HS-27A (cell line): ENCODE measurements at regions not wholly inside any gene's neighbourhood (a gene's known extent, or its start where the extent isn't known, plus 50 kb on each side); places are given as distances from the start of the nearest gene placed in this dataset.
"Not testable (repeated sequence)": the region's sequence is repeated elsewhere in the genome, so short reads cannot be mapped to it uniquely, and the experiment has no call there.

Experiments used
- DNase-seq: peaks from one replicate; pipeline ENCODE4 v3.0.0-alpha.2; 2012; ENCODE audit warnings: low read depth, missing footprints

DNA sequence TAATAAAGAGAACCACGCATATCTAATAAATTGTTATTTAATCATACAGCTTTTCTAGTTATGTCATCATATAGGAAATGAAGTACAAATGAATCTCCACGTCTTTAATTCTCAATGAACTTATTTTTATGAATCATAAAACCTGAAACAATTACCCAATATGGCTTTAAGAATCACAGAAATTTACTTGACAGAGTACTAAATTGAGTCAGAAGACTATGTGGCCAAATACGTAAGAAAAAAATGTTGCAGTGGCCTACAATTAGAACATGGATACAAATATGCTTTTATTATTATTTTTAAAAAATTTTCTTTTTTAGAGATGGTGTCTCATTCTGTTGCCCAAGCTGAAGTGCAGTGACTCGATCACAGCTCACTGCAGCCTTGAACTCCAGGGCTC lies 584.7 kb upstream of the SLC35B3 start:
- DNase-seq = no peak

DNA sequence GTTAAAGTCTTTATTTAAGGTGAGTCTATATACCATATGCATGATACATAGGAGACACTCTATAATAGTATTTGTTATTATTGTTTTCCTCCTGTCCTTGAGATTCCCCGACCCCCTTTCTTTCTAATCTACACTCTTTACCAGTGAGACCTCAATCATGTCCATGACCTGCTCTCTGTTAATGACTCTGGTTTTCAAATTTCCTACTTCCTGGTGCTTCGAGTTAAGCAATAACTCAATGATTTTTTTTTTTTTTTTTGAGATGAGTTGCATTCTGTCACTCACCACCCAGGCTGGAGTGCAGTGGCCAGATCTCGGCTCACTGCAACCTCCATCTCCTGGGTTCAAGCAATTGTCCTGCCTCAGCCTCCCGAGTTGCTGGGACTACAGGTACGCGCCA lies 574.6 kb upstream of the SLC35B3 start:
- no peak for DNase-seq

DNA sequence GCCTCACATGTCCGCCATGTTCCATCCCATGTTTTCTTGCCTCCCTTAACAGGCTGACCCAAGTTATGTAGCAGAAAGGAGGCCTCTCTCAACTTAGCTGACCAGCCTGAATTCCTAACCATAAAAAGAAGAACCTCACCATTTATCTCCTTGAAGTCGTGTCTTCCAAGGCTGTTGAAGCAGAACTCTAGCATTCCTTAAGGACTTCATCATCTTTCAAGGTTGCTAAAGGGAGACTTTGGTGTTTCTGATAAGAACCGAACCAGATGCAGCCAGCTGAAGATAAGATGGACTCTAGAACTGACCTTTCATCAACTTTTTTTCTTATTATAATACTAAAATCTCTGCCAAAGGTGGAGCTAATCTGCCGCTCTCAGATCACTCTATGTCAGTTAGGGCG lies 571.7 kb upstream of the SLC35B3 start:
- DNase-seq = no peak

DNA sequence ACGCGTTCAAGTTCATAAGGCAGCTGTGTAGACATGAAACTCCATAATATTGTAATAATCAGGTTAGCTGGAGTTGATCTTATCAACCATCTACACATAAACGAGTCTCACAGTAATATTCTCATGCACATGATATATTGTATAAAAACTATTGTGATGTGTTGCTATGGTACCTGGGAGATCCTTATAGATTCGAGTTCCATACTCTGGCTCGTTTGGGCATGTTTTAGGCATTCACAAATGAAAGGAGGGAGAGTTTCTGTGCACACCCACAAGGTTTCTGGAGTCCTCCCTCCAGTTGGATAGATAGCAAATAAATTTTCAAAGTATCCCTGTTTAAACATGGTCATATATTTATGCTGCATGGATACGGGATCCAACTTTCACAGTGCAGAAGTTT lies 567.5 kb upstream of the SLC35B3 start:
- no peak for DNase-seq

DNA sequence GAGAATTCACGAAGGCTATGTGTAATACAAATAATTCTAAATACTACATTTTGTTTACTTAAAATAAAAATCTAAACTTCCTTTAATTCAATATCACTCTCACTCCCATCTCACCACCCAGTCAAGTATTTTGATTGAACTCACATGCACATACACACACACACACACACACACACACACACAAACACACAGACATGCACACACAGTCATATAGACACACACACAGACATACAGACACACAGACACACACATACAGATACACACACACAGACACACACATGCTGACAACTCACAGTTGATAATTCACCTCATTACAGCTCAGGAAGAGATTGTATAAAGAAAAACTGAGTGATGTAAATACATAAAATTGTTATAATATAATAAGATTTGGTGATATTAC lies 559.8 kb upstream of the SLC35B3 start:
- DNase-seq = no peak

DNA sequence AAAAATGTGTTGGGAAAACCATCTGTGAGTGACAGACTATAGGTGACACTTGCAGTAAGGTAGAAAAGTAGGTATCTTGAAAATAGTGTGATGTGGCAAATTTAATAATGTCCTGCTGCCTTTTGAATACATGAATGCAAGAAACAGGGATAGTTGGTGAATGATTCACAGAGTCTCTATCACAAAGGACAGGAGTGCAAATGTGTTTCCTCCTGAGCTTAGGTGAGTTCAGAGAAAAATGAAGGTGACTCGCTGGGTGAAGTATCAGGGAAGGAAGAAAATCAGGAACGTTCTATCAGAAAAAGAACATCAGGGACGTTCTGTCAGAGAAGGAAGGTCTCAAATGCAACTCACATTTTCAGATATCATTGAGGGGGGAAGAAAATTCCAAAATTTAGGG lies 557.8 kb upstream of the SLC35B3 start:
- no peak for DNase-seq

DNA sequence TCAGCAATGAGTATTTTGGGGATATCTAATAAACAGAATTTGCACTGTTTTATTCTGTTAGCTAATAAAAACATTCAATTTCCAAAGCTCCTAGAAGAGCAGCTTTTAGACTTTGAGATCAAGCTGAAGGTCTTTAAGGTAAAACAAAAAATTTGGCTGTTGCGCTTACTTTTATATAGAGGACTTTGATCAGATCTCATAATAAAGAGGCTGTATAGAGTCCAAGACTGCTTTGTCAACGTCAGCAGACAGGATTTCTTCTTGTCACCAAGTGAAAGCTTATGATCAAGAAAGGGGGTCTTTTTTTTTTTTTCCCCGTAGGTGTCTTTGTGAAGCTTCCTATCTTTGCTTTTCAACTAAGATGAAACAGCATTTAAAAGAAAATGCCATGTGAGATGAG lies 556.5 kb upstream of the SLC35B3 start:
- no peak for DNase-seq

DNA sequence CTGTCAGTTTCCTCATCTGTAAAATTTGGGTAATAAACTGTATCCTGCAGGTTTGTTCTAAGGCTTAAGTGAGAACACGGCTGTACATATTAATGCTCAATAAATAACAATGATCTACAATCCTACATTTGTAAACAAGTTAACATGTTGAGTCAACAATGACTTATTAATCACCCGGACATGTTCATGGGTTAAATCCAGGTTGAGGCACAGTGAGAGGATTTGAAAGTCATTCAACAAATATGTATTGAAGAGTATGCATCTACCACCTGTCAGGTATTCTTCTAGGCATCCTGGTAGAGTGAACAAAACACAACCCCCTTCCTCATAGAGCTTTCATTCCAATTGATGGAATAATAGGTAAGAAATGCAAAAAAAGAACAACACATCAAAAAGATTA lies 554.7 kb upstream of the SLC35B3 start:
- DNase-seq = no peak

DNA sequence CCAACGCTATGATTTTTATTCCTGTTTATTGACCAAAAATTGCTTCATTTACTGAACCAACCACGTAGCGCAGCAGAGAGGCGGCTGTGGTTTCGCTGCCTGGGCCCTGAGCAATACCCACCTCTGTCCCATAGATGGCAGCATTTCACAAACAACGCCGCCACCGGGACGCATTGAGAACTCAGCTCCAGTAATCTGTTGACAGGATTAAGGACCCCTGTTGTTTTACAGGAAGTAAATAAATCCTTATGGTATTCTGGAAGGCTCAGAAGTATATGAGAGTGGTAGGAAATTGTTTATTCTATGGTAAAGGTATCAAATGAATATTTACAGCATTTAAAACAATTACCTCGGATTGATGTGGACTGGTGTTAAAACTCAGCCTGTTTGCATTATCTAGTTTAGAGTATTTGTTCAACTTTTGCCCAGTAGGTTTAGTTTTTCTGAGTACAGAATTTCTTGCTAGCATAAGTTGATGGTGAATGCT lies 547.9 kb upstream of the SLC35B3 start:
- DNase-seq = peak; percentile 20

DNA sequence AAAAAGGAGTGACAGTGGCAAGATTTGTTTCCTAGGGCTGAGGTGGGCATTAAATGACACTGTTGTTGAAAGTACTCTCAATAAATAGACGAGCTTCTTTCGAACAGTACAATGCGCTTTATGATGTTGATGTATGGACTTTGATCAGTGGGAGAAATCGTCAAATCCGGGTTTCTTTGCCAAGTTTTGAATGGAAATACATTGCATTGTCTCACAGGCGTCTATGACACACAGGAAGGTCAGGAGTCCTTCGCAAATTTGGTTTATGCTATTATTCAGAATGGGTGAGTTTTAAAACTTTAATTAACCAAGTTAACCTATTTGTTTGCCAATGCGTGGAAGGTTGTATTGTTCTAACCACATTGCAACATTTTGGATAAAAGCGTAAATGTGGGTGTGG lies 547.3 kb upstream of the SLC35B3 start:
- DNase-seq = no peak

DNA sequence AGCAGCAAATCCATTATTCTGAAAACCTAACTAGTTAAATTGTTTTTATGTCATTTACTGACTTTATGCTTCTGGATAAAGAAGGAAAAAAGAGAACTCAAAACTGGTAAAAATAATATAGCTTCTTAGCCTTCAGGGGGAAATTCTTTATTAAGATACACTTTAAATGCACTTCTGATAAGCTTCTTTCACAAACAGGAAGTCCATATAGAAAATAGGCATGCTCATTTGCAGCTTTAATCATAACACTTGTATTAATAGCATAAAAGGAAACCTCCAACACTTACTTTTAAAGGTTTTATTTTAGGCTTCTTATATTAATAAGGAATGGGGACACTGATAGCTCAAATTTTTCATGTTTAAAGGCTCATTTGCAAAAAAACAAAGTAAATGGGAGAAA lies 538.0 kb upstream of the SLC35B3 start:
- DNase-seq = no peak

DNA sequence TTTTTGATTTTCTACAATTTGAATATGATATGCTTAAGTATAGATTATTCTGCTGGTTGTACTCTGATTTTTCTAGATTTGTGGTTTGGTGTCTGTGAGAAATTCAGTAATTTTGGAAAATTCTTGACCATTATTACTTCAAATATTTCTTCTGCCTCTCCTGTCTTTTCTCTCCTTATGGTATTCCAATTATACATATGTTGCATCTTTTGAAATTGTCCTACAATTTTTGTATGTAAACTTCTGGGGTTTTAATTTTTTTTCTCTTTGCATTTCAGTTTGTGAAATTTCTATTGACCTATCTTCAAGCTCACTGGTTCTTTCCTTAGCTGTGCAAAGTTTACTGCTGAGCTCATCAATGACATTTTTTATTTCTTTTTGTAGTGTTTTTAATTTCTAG lies 534.4 kb upstream of the SLC35B3 start:
- DNase-seq = no peak

DNA sequence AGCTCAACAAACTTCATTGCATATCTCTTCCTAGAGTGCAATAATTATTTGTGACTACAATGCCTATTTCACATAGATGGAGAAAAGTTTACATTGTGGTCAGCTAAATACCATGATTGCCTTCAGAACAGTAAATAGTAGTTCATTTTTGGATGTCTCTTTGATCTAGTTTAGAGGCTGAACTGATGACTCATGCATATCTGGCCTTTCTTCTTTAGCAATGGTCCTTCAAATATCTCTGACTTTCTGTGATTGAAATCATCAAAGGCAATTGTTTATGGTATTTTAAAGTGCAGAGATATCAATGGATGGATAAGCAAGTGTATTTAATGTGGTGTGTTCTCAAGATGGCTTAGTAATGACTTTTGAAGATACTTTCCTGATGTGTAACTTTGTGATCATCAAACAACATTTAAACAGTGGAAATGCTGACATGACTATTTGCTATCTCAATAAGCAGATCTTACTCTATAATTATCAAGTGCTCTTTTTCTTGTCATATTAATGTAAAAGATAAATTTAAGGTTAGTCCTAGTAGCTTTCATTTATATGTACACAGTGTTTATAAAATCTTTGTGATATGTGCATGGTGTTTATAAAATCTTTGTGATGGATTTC lies 523.7 kb upstream of the SLC35B3 start:
- no peak for DNase-seq

DNA sequence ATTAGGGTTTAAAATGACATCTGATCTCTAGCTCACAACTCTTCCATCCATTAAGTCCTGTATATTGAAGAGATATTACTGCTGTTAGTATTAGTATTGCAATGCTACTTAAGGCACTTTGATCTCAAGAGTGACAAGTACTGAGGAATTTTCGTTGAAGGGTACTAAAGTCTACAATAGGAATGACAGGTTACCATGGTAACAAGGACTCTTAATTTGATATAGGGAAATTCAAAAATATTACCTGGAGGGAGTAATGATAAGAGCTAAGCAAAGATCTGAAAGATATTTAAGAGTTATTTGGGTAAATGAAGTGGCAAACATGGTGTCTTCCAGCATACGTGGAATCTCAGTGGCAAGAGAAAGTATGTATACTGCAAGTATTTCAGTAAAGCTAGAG lies 518.0 kb upstream of the SLC35B3 start:
- DNase-seq = no peak

DNA sequence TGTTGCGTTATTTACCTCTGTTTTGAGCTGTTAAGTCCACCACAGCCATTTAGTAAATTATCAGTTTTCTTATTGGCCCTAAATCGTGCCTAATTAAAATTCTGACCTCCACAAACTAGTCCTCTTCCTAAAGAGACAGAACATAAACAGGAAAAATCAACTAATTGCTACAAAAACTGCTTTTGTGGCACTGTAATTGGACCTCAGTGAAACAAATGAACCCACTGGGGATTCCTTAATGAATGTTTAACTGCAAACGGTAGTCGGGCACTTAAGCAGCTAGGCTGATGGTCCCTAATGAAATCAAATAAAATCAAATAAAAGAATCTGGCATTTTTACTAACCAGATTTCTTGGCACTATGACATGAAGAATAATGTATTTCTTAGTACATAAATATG lies 513.4 kb upstream of the SLC35B3 start:
- DNase-seq = no peak

DNA sequence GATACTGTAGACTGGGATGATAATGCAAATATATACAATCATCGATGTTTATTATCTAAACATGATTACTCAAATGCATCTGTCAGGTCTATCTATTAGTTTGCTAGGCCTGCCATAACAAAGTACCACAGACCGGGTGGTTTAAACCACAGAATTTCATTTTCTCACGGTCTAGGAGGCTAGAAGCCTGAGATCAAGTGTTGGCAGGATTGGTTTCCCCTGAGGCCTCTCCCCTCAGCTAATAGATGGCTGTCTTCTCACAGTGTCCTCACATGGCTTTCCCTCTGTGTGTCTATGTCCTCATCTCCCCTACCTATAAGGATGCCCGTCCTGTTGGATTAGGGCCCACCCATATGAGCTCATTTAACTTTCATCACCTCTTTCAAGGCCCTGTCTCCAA lies 512.6 kb upstream of the SLC35B3 start:
- DNase-seq = no peak

DNA sequence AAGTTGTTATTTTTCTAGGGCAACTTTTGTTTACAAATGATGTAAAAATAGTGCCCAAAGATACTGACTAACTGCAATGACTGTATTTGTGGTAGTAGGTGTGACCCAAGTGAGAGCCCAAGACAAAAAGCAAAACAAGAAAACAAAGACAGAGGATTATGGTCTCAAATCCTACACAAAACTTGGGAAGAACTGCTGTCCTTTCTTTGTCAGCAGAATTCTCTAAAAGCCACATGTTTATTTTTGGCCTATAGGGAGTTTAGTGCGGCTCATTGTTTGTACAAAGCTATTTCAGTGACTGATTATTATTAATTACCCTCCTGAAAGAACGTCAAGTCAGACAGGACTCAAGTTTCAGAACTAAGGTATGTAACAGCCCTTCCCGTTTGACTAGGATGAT lies 509.2 kb upstream of the SLC35B3 start:
- no peak for DNase-seq

DNA sequence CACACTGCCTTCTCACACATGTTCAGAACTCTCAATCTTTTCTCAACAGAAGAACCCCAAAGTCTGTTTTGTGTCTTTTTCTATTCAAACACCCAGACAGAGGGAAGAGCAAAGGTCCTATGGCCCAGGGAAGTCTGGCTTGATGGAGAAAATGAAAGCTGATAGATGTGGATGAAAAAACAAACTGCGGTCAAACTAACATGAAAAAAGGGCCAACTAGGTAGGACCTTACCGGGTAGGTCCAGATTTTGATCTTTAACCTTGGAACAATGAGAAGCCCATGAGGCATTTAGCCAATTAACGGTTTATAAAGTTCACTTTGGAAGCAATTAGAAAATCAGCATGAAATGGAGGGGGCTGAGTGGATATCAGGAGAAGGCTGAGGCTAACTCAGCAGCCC lies 507.7 kb upstream of the SLC35B3 start:
- no peak for DNase-seq

DNA sequence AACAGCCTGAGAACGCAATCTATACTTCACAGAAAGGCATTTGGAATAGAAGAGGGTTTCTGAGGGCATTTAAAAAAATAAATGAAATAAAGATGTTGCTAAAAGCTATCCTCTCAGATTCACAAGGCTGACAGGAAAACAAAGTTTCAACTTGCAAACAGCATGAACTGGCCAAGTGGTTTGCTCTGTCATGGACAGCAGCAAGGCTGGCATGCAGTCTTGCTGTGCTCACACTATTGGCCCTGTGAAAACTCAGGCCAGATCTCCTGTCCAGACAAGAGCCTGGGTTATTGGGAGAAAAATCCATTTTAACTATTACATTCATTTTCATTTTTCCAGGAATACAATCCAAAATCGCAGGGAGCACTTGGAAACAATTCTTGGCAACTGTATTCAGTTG lies 506.2 kb upstream of the SLC35B3 start:
- no peak for DNase-seq

DNA sequence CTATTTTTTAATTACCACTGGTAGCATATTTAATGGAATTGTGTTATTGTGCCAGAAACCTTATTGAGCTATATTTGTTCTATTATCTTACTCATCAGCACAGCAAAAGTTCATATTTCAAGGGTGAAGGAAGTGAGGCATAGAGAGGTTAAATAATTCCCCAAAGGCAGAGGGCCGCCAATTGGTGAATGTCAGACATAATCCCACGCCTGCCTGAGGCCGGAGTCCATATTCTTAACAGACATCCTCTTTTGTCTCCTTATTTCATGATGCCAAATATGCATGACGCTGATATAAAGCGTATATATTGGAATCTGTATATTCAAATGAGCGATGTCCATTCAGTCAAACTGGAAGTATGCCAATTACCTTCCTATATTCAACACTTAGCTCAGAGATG lies 505.0 kb upstream of the SLC35B3 start:
- no peak for DNase-seq

DNA sequence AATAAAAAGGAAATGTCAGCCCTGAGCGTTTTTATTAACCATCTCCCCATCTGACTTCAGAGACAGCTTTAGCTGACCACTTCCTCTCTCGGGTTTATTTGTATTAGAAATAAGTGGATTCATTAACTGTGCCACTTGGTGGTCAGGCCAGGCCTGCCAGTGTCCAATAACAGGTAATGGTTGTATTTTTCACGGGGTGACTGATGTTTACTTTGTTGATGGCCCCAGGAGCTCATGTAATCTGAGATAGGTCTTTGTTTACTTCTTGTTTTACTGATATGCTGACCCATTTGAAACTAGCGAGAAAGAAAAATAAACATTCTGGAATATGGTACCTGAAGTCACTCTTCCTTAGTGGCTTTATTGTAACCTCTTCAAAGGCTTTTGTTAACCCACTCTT lies 504.3 kb upstream of the SLC35B3 start:
- DNase-seq = no peak

DNA sequence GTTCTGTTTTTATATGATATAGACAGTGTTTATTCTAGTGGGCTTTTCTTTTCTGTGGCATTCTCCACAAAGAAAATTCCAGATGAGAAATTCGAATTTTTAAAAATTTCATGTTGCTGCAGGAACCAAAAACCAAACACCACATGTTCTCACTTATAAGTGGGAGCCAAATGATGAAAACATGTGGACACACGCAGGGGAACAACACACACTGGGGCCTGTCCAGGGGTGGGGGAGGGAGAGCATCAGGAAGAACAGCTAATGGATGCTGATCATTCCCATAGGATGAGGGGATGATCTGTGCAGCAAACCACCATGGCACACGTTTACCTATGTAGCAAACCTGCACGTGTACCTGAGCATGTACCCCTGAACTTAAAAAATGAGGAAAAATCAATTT lies 499.0 kb upstream of the SLC35B3 start:
- no peak for DNase-seq

DNA sequence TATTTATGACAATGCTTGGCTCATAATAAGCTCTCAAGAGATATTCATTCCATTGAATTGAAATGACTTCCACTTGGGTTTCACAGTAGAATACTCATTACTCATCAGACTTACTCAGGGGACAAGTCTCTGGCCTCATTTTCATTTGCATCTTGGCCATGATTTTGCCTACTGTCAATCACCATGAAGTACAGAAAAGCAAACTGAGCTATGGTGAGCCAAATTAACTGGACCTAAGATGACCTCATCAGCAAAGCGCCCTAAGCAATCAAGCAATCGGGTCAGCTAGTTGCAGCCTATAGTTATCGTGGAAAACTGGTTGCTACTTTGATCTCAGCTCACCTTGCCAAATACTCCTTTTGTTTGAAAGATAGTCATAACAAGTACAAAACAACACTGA lies 494.7 kb upstream of the SLC35B3 start:
- DNase-seq = no peak

DNA sequence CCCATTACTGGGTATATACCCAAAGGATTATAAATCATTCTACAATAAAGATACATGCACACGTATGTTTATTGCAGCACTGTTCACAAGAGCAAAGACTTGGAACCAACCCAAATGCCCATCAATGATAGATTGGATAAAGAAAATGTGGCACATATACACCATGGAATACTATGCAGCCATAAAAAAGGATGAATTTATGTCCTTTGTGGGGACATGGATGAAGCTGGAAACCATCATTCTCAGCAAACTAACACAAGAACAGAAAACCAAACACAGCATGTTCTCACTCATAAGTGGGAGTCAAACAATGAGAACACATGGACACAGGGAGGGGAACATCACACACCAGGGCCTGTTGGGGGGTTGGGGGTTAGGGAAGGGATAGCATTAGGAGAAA lies 484.9 kb upstream of the SLC35B3 start:
- not testable (repeated sequence) for DNase-seq

DNA sequence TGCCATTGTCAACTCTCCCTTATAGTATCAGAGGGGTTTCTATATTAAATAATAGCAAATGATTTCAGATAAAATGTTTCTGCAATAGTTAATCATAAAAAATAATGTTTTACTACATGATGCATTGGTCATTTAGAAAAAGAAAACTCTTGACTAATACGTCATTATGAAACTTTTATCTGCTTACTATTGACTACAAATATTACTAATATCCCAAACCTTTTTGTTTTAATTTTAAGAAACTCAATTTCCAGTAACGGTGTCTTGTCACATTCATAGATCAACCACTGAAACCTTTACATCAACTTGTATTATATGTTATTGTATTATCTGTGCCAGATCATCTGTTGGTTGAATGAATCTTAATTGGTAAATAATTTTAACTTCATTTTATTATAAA lies 482.9 kb upstream of the SLC35B3 start:
- DNase-seq = no peak
